CD1c-positive myeloid dendritic cell (primary cell): ENCODE measurements at regions not wholly inside any gene's neighbourhood (a gene's known extent, or its start where the extent isn't known, plus 50 kb on each side); places are given as distances from the start of the nearest gene placed in this dataset.
"Not testable (repeated sequence)": the region's sequence is repeated elsewhere in the genome, so short reads cannot be mapped to it uniquely, and the experiment has no call there.

Source experiments
- DNase-seq: peaks from one replicate; pipeline ENCODE4 v3.0.0-alpha.2; 2016; ENCODE audit errors: extremely low spot score

GRCh38 chr21:23986214-23986613 lies 1621.1 kb downstream of the MRPL39 start:
- peak; percentile 15 for DNase-seq

- no peak for DNase-seq
These were observed 1624.7 kb downstream of the MRPL39 start for GRCh38 chr21:23982546-23982945.

GRCh38 chr21:23977971-23978370 lies 1629.3 kb downstream of the MRPL39 start:
- peak; percentile 80 for DNase-seq

- peak; percentile 66 for DNase-seq
These were observed 1638.3 kb downstream of the MRPL39 start for GRCh38 chr21:23968722-23969647.

GRCh38 chr21:23968008-23968407 lies 1639.3 kb downstream of the MRPL39 start:
- DNase-seq = no peak

- DNase-seq = no peak
These were observed 1643.8 kb downstream of the MRPL39 start for GRCh38 chr21:23963454-23963853.

GRCh38 chr21:23960769-23961168 lies 1646.5 kb downstream of the MRPL39 start:
- no peak for DNase-seq

- DNase-seq = no peak
These were observed 1652.0 kb downstream of the MRPL39 start for GRCh38 chr21:23955135-23955843.

- DNase-seq = no peak
These were observed 1655.0 kb downstream of the MRPL39 start for GRCh38 chr21:23952269-23952668.

- DNase-seq = no peak
These were observed 1656.0 kb downstream of the MRPL39 start for GRCh38 chr21:23951251-23951650.

GRCh38 chr21:23950344-23950743 lies 1656.9 kb downstream of the MRPL39 start:
- no peak for DNase-seq

- no peak for DNase-seq
These were observed 1657.8 kb downstream of the MRPL39 start for GRCh38 chr21:23949493-23949892.

- no peak for DNase-seq
These were observed 1667.8 kb downstream of the MRPL39 start for GRCh38 chr21:23939369-23940065.

- no peak for DNase-seq
These were observed 1670.3 kb downstream of the MRPL39 start for GRCh38 chr21:23936991-23937390.

- peak; percentile 36 for DNase-seq
These were observed 1671.1 kb downstream of the MRPL39 start for GRCh38 chr21:23936224-23936623.

GRCh38 chr21:23930565-23930964 lies 1676.7 kb downstream of the MRPL39 start:
- DNase-seq = no peak

GRCh38 chr21:23926430-23926829 lies 1680.9 kb downstream of the MRPL39 start:
- DNase-seq = not testable (repeated sequence)

- DNase-seq = peak; percentile 12
These were observed 1685.4 kb downstream of the MRPL39 start for GRCh38 chr21:23921670-23922418.

- no peak for DNase-seq
These were observed 1706.6 kb downstream of the MRPL39 start for GRCh38 chr21:23900727-23901126.

- no peak for DNase-seq
These were observed 1707.7 kb downstream of the MRPL39 start for GRCh38 chr21:23899561-23899960.

- DNase-seq = no peak
These were observed 1716.6 kb downstream of the MRPL39 start for GRCh38 chr21:23890652-23891051.
